ENCODE measurements at regions not wholly inside any gene's neighbourhood (a gene's known extent, or its start where the extent isn't known, plus 50 kb on each side); places are given as distances from the start of the nearest gene placed in this dataset.

GRCh38 chr2:168401048-168401556 is 55.0 kb upstream of the CERS6 start:
- TF ChIP-seq CTCF (IDR thresholded peaks at IDR 0.05) (no peak), POLR2A (IDR thresholded peaks at IDR 0.05) (no peak)
